ENCODE measurements at regions not wholly inside any gene's neighbourhood (a gene's known extent, or its start where the extent isn't known, plus 50 kb on each side); places are given as distances from the start of the nearest gene placed in this dataset.
"Not testable (repeated sequence)": the region's sequence is repeated elsewhere in the genome, so short reads cannot be mapped to it uniquely, and the experiment has no call there.

- not testable (repeated sequence) for H3K4me1 Mint-ChIP-seq; H3K4me3 Mint-ChIP-seq; H3K9me3 Mint-ChIP-seq; H3K27me3 Mint-ChIP-seq; DNase-seq (ENCODE audit: low spot score in 2 of 2); ATAC-seq (ENCODE audit: low read depth); H3K27ac Mint-ChIP-seq; H3K36me3 Mint-ChIP-seq
Observed at GRCh38 chr14:37820810-37821209, 225.4 kb downstream of the TTC6 start.

- Mint-ChIP-seq H3K4me3 (no peak overlapping the region), H3K4me1 (no peaks in the 10 kb centered on the region), H3K27ac (no peak overlapping the region), H3K27me3 (no peaks in the 10 kb centered on the region), H3K9me3 (peaks cover 9% of the 10 kb centered on the region), H3K36me3 (no peaks in the 10 kb centered on the region)
- DNase-seq (ENCODE audit: low spot score in 2 of 2) (no peak), ATAC-seq (ENCODE audit: low read depth) (no peak)
Observed at GRCh38 chr14:37824939-37825712, 229.7 kb downstream of the TTC6 start.

GRCh38 chr14:37826869-37827268 lies 231.4 kb downstream of the TTC6 start:
- ATAC-seq (ENCODE audit: low read depth) = no peak
- DNase-seq (ENCODE audit: low spot score in 2 of 2) = no peak
- no peaks in the 10 kb centered on the region for H3K27me3 Mint-ChIP-seq
- H3K4me3 Mint-ChIP-seq = no peak overlapping the region
- H3K4me1 Mint-ChIP-seq = no peaks in the 10 kb centered on the region
- H3K36me3 Mint-ChIP-seq = no peaks in the 10 kb centered on the region
- H3K9me3 Mint-ChIP-seq = peaks cover 18% of the 10 kb centered on the region
- no peak overlapping the region for H3K27ac Mint-ChIP-seq

GRCh38 chr14:37830271-37830670 lies 234.8 kb downstream of the TTC6 start:
- H3K4me1 Mint-ChIP-seq = no peaks in the 10 kb centered on the region
- no peak overlapping the region for H3K27ac Mint-ChIP-seq
- peaks cover 23% of the 10 kb centered on the region for H3K9me3 Mint-ChIP-seq
- no peaks in the 10 kb centered on the region for H3K27me3 Mint-ChIP-seq
- no peak overlapping the region for H3K4me3 Mint-ChIP-seq
- DNase-seq (ENCODE audit: low spot score in 2 of 2) (no peak), ATAC-seq (ENCODE audit: low read depth) (no peak)
- H3K36me3 Mint-ChIP-seq = no peaks in the 10 kb centered on the region

- DNase-seq (ENCODE audit: low spot score in 2 of 2) = no peak
- ATAC-seq (ENCODE audit: low read depth) = no peak
- no peaks in the 10 kb centered on the region for H3K4me1 Mint-ChIP-seq
- no peaks in the 10 kb centered on the region for H3K27me3 Mint-ChIP-seq
- H3K9me3 Mint-ChIP-seq = peaks cover 32% of the 10 kb centered on the region
- H3K27ac Mint-ChIP-seq = no peak overlapping the region
- no peak overlapping the region for H3K4me3 Mint-ChIP-seq
- no peaks in the 10 kb centered on the region for H3K36me3 Mint-ChIP-seq
Observed at GRCh38 chr14:37834275-37834674, 238.8 kb downstream of the TTC6 start.

- H3K4me3 Mint-ChIP-seq; DNase-seq (ENCODE audit: low spot score in 2 of 2); H3K4me1 Mint-ChIP-seq; H3K27me3 Mint-ChIP-seq; ATAC-seq (ENCODE audit: low read depth); H3K36me3 Mint-ChIP-seq; H3K27ac Mint-ChIP-seq: not testable (repeated sequence)
- H3K9me3 Mint-ChIP-seq = peaks cover 19% of the 10 kb centered on the region
Observed at GRCh38 chr14:37838778-37839177, 243.3 kb downstream of the TTC6 start.

GRCh38 chr14:37841039-37841438 lies 245.6 kb downstream of the TTC6 start:
- H3K4me3 Mint-ChIP-seq; H3K36me3 Mint-ChIP-seq; H3K4me1 Mint-ChIP-seq; H3K27ac Mint-ChIP-seq; H3K27me3 Mint-ChIP-seq; DNase-seq (ENCODE audit: low spot score in 2 of 2); ATAC-seq (ENCODE audit: low read depth): not testable (repeated sequence)
- H3K9me3 Mint-ChIP-seq = peaks cover 12% of the 10 kb centered on the region

- no peaks in the 10 kb centered on the region for H3K36me3 Mint-ChIP-seq
- peaks cover 11% of the 10 kb centered on the region for H3K9me3 Mint-ChIP-seq
- DNase-seq (ENCODE audit: low spot score in 2 of 2) = no peak
- H3K4me3 Mint-ChIP-seq = no peak overlapping the region
- no peaks in the 10 kb centered on the region for H3K27me3 Mint-ChIP-seq
- no peak for ATAC-seq (ENCODE audit: low read depth)
- H3K27ac Mint-ChIP-seq = no peak overlapping the region
- H3K4me1 Mint-ChIP-seq = no peaks in the 10 kb centered on the region
Observed at GRCh38 chr14:37842106-37842505, 246.7 kb downstream of the TTC6 start.

- H3K9me3 Mint-ChIP-seq = peaks cover 8% of the 10 kb centered on the region
- no peaks in the 10 kb centered on the region for H3K4me1 Mint-ChIP-seq
- ATAC-seq (ENCODE audit: low read depth) (no peak), DNase-seq (ENCODE audit: low spot score in 2 of 2) (no peak)
- H3K27ac Mint-ChIP-seq = no peak overlapping the region
- H3K36me3 Mint-ChIP-seq = no peaks in the 10 kb centered on the region
- no peaks in the 10 kb centered on the region for H3K27me3 Mint-ChIP-seq
- no peak overlapping the region for H3K4me3 Mint-ChIP-seq
Observed at GRCh38 chr14:37843954-37844607, 248.7 kb downstream of the TTC6 start.

GRCh38 chr14:37844614-37845013 lies 249.2 kb downstream of the TTC6 start:
- H3K27ac Mint-ChIP-seq = no peak overlapping the region
- no peaks in the 10 kb centered on the region for H3K27me3 Mint-ChIP-seq
- DNase-seq (ENCODE audit: low spot score in 2 of 2) (no peak), ATAC-seq (ENCODE audit: low read depth) (no peak)
- no peak overlapping the region for H3K4me3 Mint-ChIP-seq
- H3K36me3 Mint-ChIP-seq = no peaks in the 10 kb centered on the region
- H3K4me1 Mint-ChIP-seq = no peaks in the 10 kb centered on the region
- peaks cover 5% of the 10 kb centered on the region for H3K9me3 Mint-ChIP-seq

- DNase-seq (ENCODE audit: low spot score in 2 of 2) = no peak
- Mint-ChIP-seq H3K27me3 (no peaks in the 10 kb centered on the region), H3K27ac (no peak overlapping the region), H3K4me3 (no peak overlapping the region), H3K9me3 (peaks cover 5% of the 10 kb centered on the region), H3K4me1 (no peaks in the 10 kb centered on the region), H3K36me3 (no peaks in the 10 kb centered on the region)
- no peak for ATAC-seq (ENCODE audit: low read depth)
Observed at GRCh38 chr14:37848985-37849621, 253.7 kb downstream of the TTC6 start.

- ATAC-seq (ENCODE audit: low read depth) = no peak
- no peak overlapping the region for H3K4me3 Mint-ChIP-seq
- H3K9me3 Mint-ChIP-seq = peaks cover 1% of the 10 kb centered on the region
- H3K27me3 Mint-ChIP-seq = no peaks in the 10 kb centered on the region
- H3K4me1 Mint-ChIP-seq = no peaks in the 10 kb centered on the region
- no peak overlapping the region for H3K27ac Mint-ChIP-seq
- H3K36me3 Mint-ChIP-seq = no peaks in the 10 kb centered on the region
- no peak for DNase-seq (ENCODE audit: low spot score in 2 of 2)
Observed at GRCh38 chr14:37851054-37851453, 255.6 kb downstream of the TTC6 start.

- Mint-ChIP-seq H3K27ac (no peak overlapping the region), H3K9me3 (peaks cover 3% of the 10 kb centered on the region), H3K27me3 (no peaks in the 10 kb centered on the region), H3K4me1 (no peaks in the 10 kb centered on the region), H3K4me3 (no peak overlapping the region), H3K36me3 (no peaks in the 10 kb centered on the region)
- DNase-seq (ENCODE audit: low spot score in 2 of 2) = no peak
- ATAC-seq (ENCODE audit: low read depth) = no peak
Observed at GRCh38 chr14:37855871-37856270, 260.4 kb downstream of the TTC6 start.

- no peaks in the 10 kb centered on the region for H3K27me3 Mint-ChIP-seq
- peaks cover 3% of the 10 kb centered on the region for H3K9me3 Mint-ChIP-seq
- ATAC-seq (ENCODE audit: low read depth) = no peak
- no peaks in the 10 kb centered on the region for H3K4me1 Mint-ChIP-seq
- H3K4me3 Mint-ChIP-seq = no peak overlapping the region
- no peak for DNase-seq (ENCODE audit: low spot score in 2 of 2)
- H3K27ac Mint-ChIP-seq = no peak overlapping the region
- no peaks in the 10 kb centered on the region for H3K36me3 Mint-ChIP-seq
Observed at GRCh38 chr14:37857774-37858266, 262.4 kb downstream of the TTC6 start.
